ENCODE measurements at regions not wholly inside any gene's neighbourhood (a gene's known extent, or its start where the extent isn't known, plus 50 kb on each side); places are given as distances from the start of the nearest gene placed in this dataset.

- TF ChIP-seq CTCF (IDR thresholded peaks at IDR 0.05; ENCODE audit: low read depth, low read length, poor library complexity, severe bottlenecking), result no peak
- TF ChIP-seq EZH2phosphoT487 (IDR thresholded peaks at IDR 0.05; ENCODE audit: borderline replicate concordance, low read length), result no peak
Observed at GRCh38 chr16:86220561-86220960, 289.8 kb upstream of the FOXF1 start.

Measured in DOHH2 (cell line).